ENCODE measurements at regions not wholly inside any gene's neighbourhood (a gene's known extent, or its start where the extent isn't known, plus 50 kb on each side); places are given as distances from the start of the nearest gene placed in this dataset.

GRCh38 chr11:110762590-110762989 lies 50.4 kb upstream of the ARHGAP20 start (continued):
- no peak for TF ChIP-seq ZNF629 (tag by site-specific recombination; IDR thresholded peaks at IDR 0.05)
- TF ChIP-seq ZNF514 (tag by site-specific recombination; IDR thresholded peaks at IDR 0.05): no peak
- no peak for TF ChIP-seq ZNF266 (tag by site-specific recombination; IDR thresholded peaks at IDR 0.05; ENCODE audit: low read depth)
- TF ChIP-seq BCL11A (tag by site-specific recombination; IDR thresholded peaks at IDR 0.05; ENCODE audit: low read depth): no peak
- TF ChIP-seq TCF7L2 (IDR thresholded peaks at IDR 0.05; ENCODE audit: borderline replicate concordance, low read depth, low read length): no peak
- no peak for TF ChIP-seq EGR2 (tag by site-specific recombination; IDR thresholded peaks at IDR 0.05; ENCODE audit: low read depth)
- TF ChIP-seq ZNF416 (tag by site-specific recombination; IDR thresholded peaks at IDR 0.05): no peak
